PFSK-1 (cell line): ENCODE measurements at regions not wholly inside any gene's neighbourhood (a gene's known extent, or its start where the extent isn't known, plus 50 kb on each side); places are given as distances from the start of the nearest gene placed in this dataset.

ENCODE experiments used
- POLR2AphosphoS5 ChIP-seq: IDR thresholded peaks from 2 replicates; pipeline ENCODE4 v1.6.1; 2012; ENCODE audit warnings: low read depth, mild to moderate bottlenecking, control low read depth, low read length, moderate library complexity
- REST ChIP-seq, 2 experiments: IDR thresholded peaks; 2 replicates each; pipeline versions ENCODE4 v1.6.1 to v1.8.0; 2011 to 2012; ENCODE audit warnings: low read depth in 2 of 2, low read length in 2 of 2, control low read depth in 1 of 2, inconsistent platforms in 1 of 2, mild to moderate bottlenecking in 1 of 2, moderate library complexity in 1 of 2; ENCODE audit not compliant: insufficient read depth in 1 of 2
- TAF1 ChIP-seq: IDR thresholded peaks from 2 replicates; pipeline ENCODE4 v1.6.1; 2012; ENCODE audit warnings: low read length, control low read depth, borderline replicate concordance; ENCODE audit not compliant: insufficient read depth

- TF ChIP-seq REST (IDR thresholded peaks at IDR 0.05; ENCODE audit: insufficient read depth in 1 of 2, low read depth in 2 of 2, low read length in 2 of 2) (no peak), TAF1 (no peak), POLR2AphosphoS5 (no peak)
Measured at GRCh38 chr3:34361921-34362320, 563.5 kb downstream of the PDCD6IP start.
